ENCODE measurements at regions not wholly inside any gene's neighbourhood (a gene's known extent, or its start where the extent isn't known, plus 50 kb on each side); places are given as distances from the start of the nearest gene placed in this dataset.
"Not testable (repeated sequence)": the region's sequence is repeated elsewhere in the genome, so short reads cannot be mapped to it uniquely, and the experiment has no call there.

GRCh38 chr3:140871022-140871421, 70.6 kb upstream of the SLC25A36 start:
- no peak for DNase-seq

GRCh38 chr3:140872165-140872564, 69.5 kb upstream of the SLC25A36 start:
- not testable (repeated sequence) for DNase-seq

- DNase-seq = no peak
These were observed 58.1 kb upstream of the SLC25A36 start for GRCh38 chr3:140883428-140884040.

GRCh38 chr3:140885697-140886096, 55.9 kb upstream of the SLC25A36 start:
- DNase-seq = not testable (repeated sequence)
